Liver (tissue), 8 donors: ENCODE measurements at regions not wholly inside any gene's neighbourhood (a gene's known extent, or its start where the extent isn't known, plus 50 kb on each side); places are given as distances from the start of the nearest gene placed in this dataset.

ENCODE experiments used
- DNase-seq: peaks from one replicate; pipeline ENCODE4 v3.0.0-alpha.2; 2017; ENCODE audit warnings: low spot score
- H3K27ac ChIP-seq, 2 donors: one replicate each; pipeline ENCODE4 v1.7.0; 2013; ENCODE audit warnings: inconsistent platforms in 2 of 2, low read length in 2 of 2, control low read depth in 1 of 2, low read depth in 1 of 2, mild to moderate bottlenecking in 1 of 2
- H3K27me3 ChIP-seq, 4 donors: one replicate each; pipeline versions ENCODE4 v1.6.1 to v1.7.0; 2013; ENCODE audit warnings: low read length in 3 of 4, inconsistent platforms in 1 of 4, mild to moderate bottlenecking in 1 of 4, moderate library complexity in 1 of 4; ENCODE audit not compliant: control insufficient read depth in 4 of 4, insufficient read depth in 4 of 4
- H3K36me3 ChIP-seq, 4 donors: one replicate each; pipeline versions ENCODE4 v1.6.1 to v1.7.0; 2013; ENCODE audit warnings: low read length in 3 of 4, mild to moderate bottlenecking in 3 of 4, low read depth in 1 of 4, moderate library complexity in 1 of 4; ENCODE audit not compliant: control insufficient read depth in 4 of 4, insufficient read depth in 3 of 4
- H3K4me1 ChIP-seq, 4 donors: one replicate each; pipeline versions ENCODE4 v1.6.1 to v1.7.0; 2013; ENCODE audit warnings: low read length in 3 of 4, mild to moderate bottlenecking in 3 of 4, moderate library complexity in 1 of 4; ENCODE audit not compliant: control insufficient read depth in 4 of 4, insufficient read depth in 4 of 4
- H3K4me3 ChIP-seq, 3 donors: one replicate each; pipeline versions ENCODE4 v1.6.1 to v1.7.0; 2013; ENCODE audit warnings: low read length in 3 of 3, control low read depth in 1 of 3, low read depth in 1 of 3, mild to moderate bottlenecking in 1 of 3
- H3K9ac ChIP-seq, 2 donors: one replicate each; pipeline ENCODE4 v1.7.0; 2013; ENCODE audit warnings: low read length in 2 of 2, mild to moderate bottlenecking in 2 of 2, moderate library complexity in 2 of 2, control low read depth in 1 of 2, low read depth in 1 of 2
- H3K9me3 ChIP-seq, 4 donors: one replicate each; pipeline versions ENCODE4 v1.6.1 to v1.7.0; 2013; ENCODE audit warnings: low read length in 3 of 4; ENCODE audit not compliant: control insufficient read depth in 4 of 4
- CTCF ChIP-seq: fragments of 150-350 bp; IDR thresholded peaks from 2 replicates; pipeline ENCODE4 v1.5.1; 2017; ENCODE audit warnings: improper control_type of control experiment, low read depth, low read length; ENCODE audit not compliant: missing input control
- FOXA1 ChIP-seq: IDR thresholded peaks from 2 replicates; pipeline ENCODE4 v1.6.1; 2016; ENCODE audit warnings: antibody characterized with exemption
- GABPA ChIP-seq, 2 donors: IDR thresholded peaks in 1 of 2; conservative IDR thresholded peaks in 1 of 2; 2 replicates each; pipeline ENCODE4 v1.6.1; 2016; ENCODE audit warnings: antibody characterized with exemption in 2 of 2, mild to moderate bottlenecking in 1 of 2, moderate library complexity in 1 of 2
- HNF4G ChIP-seq: IDR thresholded peaks from 2 replicates; pipeline ENCODE4 v1.6.1; 2016; ENCODE audit warnings: antibody characterized with exemption
- JUND ChIP-seq, 2 donors: IDR thresholded peaks; 2 replicates each; pipeline ENCODE4 v1.6.1; 2016; ENCODE audit warnings: antibody characterized with exemption in 2 of 2
- RAD21 ChIP-seq, 2 donors: IDR thresholded peaks; 2 replicates each; pipeline ENCODE4 v1.6.1; 2016; ENCODE audit warnings: antibody characterized with exemption in 2 of 2, mild to moderate bottlenecking in 2 of 2
- RXRA ChIP-seq, 2 donors: IDR thresholded peaks; 2 replicates each; pipeline ENCODE4 v1.6.1; 2017 to 2018; ENCODE audit warnings: antibody characterized with exemption in 2 of 2, mild to moderate bottlenecking in 1 of 2
- TAF1 ChIP-seq: conservative IDR thresholded peaks from 2 replicates; pipeline ENCODE4 v1.6.1; 2016; ENCODE audit warnings: antibody characterized with exemption, mild to moderate bottlenecking
- YY1 ChIP-seq: IDR thresholded peaks from 2 replicates; pipeline ENCODE4 v1.6.1; 2016; ENCODE audit warnings: antibody characterized with exemption, mild to moderate bottlenecking
- ZBTB33 ChIP-seq: IDR thresholded peaks from 2 replicates; pipeline ENCODE4 v1.6.1; 2016; ENCODE audit warnings: antibody characterized with exemption
- WGBS: extraction: QIAGEN DNeasy Blood & Tissue Kit; methylation state at CpG from one replicate; pipeline ENCODE4 v1.1.7; 2013; 5-methylcytosine and 5-hydroxymethylcytosine counted together
- donor health status: healthy.
- donor health status: healthy.
- donor health status: healthy.
- donor health status: healthy.
- donor health status: healthy.

- 71% methylated on average over 2 of the region's 2 CpGs for WGBS
- TF ChIP-seq ZBTB33 (no peak), CTCF (no peak), GABPA (IDR thresholded peaks at IDR 0.05 in 1 of 2, conservative IDR thresholded peaks at IDR 0.05 in 1 of 2) (no peak), RXRA (IDR thresholded peaks at IDR 0.05) (no peak), HNF4G (no peak), YY1 (no peak), TAF1 (no peak)
- Histone ChIP-seq H3K9ac (no peak overlapping the region), H3K4me3 (no peak overlapping the region), H3K4me1 (no peaks in the 10 kb centered on the region), H3K27me3 (no peaks in the 10 kb centered on the region), H3K36me3 (no peaks in the 10 kb centered on the region), H3K9me3 (no peaks in the 10 kb centered on the region), H3K27ac (no peak overlapping the region)
- DNase-seq = no peak
These were observed 343.7 kb upstream of the NOVA1 start for GRCh38 chr14:26941521-26941920.

- Histone ChIP-seq H3K9ac (no peak overlapping the region), H3K4me1 (no peaks in the 10 kb centered on the region), H3K9me3 (no peaks in the 10 kb centered on the region), H3K36me3 (no peaks in the 10 kb centered on the region), H3K27ac (no peak overlapping the region), H3K4me3 (no peak overlapping the region), H3K27me3 (no peaks in the 10 kb centered on the region)
- no peak for DNase-seq
- TF ChIP-seq FOXA1 = no peak
- no peak for TF ChIP-seq TAF1
- WGBS = 71% methylated on average over 1 of the region's 1 CpG
These were observed 349.4 kb upstream of the NOVA1 start for GRCh38 chr14:26947265-26947664.

GRCh38 chr14:26959437-26959836 lies 361.6 kb upstream of the NOVA1 start:
- H3K4me3 ChIP-seq = no peak overlapping the region
- 71% methylated on average over 2 of the region's 2 CpGs for WGBS
- no peaks in the 10 kb centered on the region for H3K9me3 ChIP-seq
- H3K4me1 ChIP-seq = no peaks in the 10 kb centered on the region
- H3K9ac ChIP-seq = no peak overlapping the region
- DNase-seq = no peak
- no peak overlapping the region for H3K27ac ChIP-seq
- TF ChIP-seq YY1 (no peak), JUND (IDR thresholded peaks at IDR 0.05) (no peak)
- H3K36me3 ChIP-seq = no peaks in the 10 kb centered on the region
- H3K27me3 ChIP-seq = no peaks in the 10 kb centered on the region

- Histone ChIP-seq H3K27me3 (no peaks in the 10 kb centered on the region), H3K27ac (no peak overlapping the region), H3K4me3 (no peak overlapping the region), H3K9me3 (no peaks in the 10 kb centered on the region), H3K4me1 (no peaks in the 10 kb centered on the region), H3K36me3 (no peaks in the 10 kb centered on the region), H3K9ac (no peak overlapping the region)
- TF ChIP-seq RXRA (IDR thresholded peaks at IDR 0.05) (no peak), ZBTB33 (no peak), CTCF (no peak), RAD21 (IDR thresholded peaks at IDR 0.05) (no peak)
- no peak for DNase-seq
- 39% methylated on average over 10 of the region's 10 CpGs for WGBS
These were observed 362.3 kb upstream of the NOVA1 start for GRCh38 chr14:26959972-26960660.
